Kidney (tissue), 13 donors: ENCODE measurements at regions not wholly inside any gene's neighbourhood (a gene's known extent, or its start where the extent isn't known, plus 50 kb on each side); places are given as distances from the start of the nearest gene placed in this dataset.

Source experiments
- DNase-seq, 5 donors: peaks; one replicate each; pipeline ENCODE4 v3.0.0-alpha.2; 2013 to 2020
- FAIRE-seq: peaks from 2 replicates; lab custom pipeline; 2012; peaks lifted over from hg19 to GRCh38; lab: Jason Lieb, UNC
- H3K27ac ChIP-seq, 2 donors: one replicate each; pipeline ENCODE4 v1.7.0; 2013; ENCODE audit warnings: low read depth in 2 of 2, low read length in 2 of 2, inconsistent platforms in 1 of 2
- H3K27me3 ChIP-seq: one replicate; pipeline ENCODE4 v1.7.1; 2013; ENCODE audit warnings: low read length, inconsistent platforms; ENCODE audit not compliant: control insufficient read depth, insufficient read depth
- H3K36me3 ChIP-seq, 3 donors: one replicate each; pipeline versions ENCODE4 v1.7.0 to v1.7.1; 2013; ENCODE audit warnings: low read length in 3 of 3, control low read depth in 1 of 3, inconsistent platforms in 1 of 3; ENCODE audit not compliant: insufficient read depth in 3 of 3, control insufficient read depth in 2 of 3
- H3K4me1 ChIP-seq, 3 donors: one replicate each; pipeline versions ENCODE4 v1.7.0 to v1.7.1; 2013; ENCODE audit warnings: low read length in 3 of 3, inconsistent platforms in 1 of 3, low read depth in 1 of 3; ENCODE audit not compliant: control insufficient read depth in 2 of 3, insufficient read depth in 2 of 3
- H3K4me3 ChIP-seq, 3 donors: one replicate each; pipeline versions ENCODE4 v1.7.0 to v1.8.1; 2013; ENCODE audit warnings: low read length in 3 of 3, control low read depth in 1 of 3, inconsistent platforms in 1 of 3
- H3K9ac ChIP-seq, 3 donors: one replicate each; pipeline versions ENCODE4 v1.7.0 to v1.7.1; 2013; ENCODE audit warnings: low read length in 3 of 3, control low read depth in 1 of 3, inconsistent platforms in 1 of 3
- H3K9me3 ChIP-seq, 3 donors: one replicate each; pipeline versions ENCODE4 v1.7.0 to v1.7.1; 2013; ENCODE audit warnings: low read length in 3 of 3, control low read depth in 1 of 3, inconsistent platforms in 1 of 3; ENCODE audit not compliant: control insufficient read depth in 2 of 3, insufficient read depth in 1 of 3
- CTCF ChIP-seq: IDR thresholded peaks from 3 replicates; pipeline ENCODE4 v1.5.1; 2012; ENCODE audit warnings: mild to moderate bottlenecking, moderate library complexity, borderline replicate concordance; ENCODE audit not compliant: insufficient read depth; ENCODE audit errors: extremely low read depth
- intact Hi-C: fragments of 100-400 bp; cut with DNase I; formaldehyde crosslinking; loops from one replicate; pipeline ENCODE4 v1.11.1; 2022
- donor health status: control.
- donor health status: control.
- donor health status: control.
- donor health status: control.
- donor health status: control.
- donor health status: DM: yes; HTN: yes; CAD: no.
- donor health status: Normal renal cell carcinoma (clear cell type).

- peak in 1 of 5 donors; percentile 5 for DNase-seq
- Histone ChIP-seq H3K36me3 (no peaks in the 10 kb centered on the region), H3K4me1 (peaks cover 0 to 3% (median 0%) of the 10 kb centered on the region in 3 donors), H3K27me3 (no peaks in the 10 kb centered on the region), H3K4me3 (no peak overlapping the region), H3K27ac (peak overlapping the region in 1 of 2 donors; percentile 28), H3K9ac (no peak overlapping the region), H3K9me3 (no peaks in the 10 kb centered on the region)
- TF ChIP-seq CTCF: no peak
- intact Hi-C loops: no loop called here
- FAIRE-seq: no peak
Measured at GRCh38 chr3:152556731-152557254, 278.1 kb upstream of the P2RY1 start.

GRCh38 chr3:152557302-152557999 is 277.5 kb upstream of the P2RY1 start:
- Histone ChIP-seq H3K4me1 (peaks cover 0 to 3% (median 0%) of the 10 kb centered on the region in 3 donors), H3K36me3 (no peaks in the 10 kb centered on the region), H3K9ac (no peak overlapping the region), H3K9me3 (no peaks in the 10 kb centered on the region), H3K27me3 (no peaks in the 10 kb centered on the region), H3K4me3 (no peak overlapping the region), H3K27ac (peak overlapping the region in 1 of 2 donors; percentile 5)
- FAIRE-seq: no peak
- TF ChIP-seq CTCF: no peak
- DNase-seq: no peak
- intact Hi-C loops: no loop called here

GRCh38 chr3:152558386-152558785 is 276.5 kb upstream of the P2RY1 start:
- Histone ChIP-seq H3K27ac (no peak overlapping the region), H3K9ac (no peak overlapping the region), H3K9me3 (no peaks in the 10 kb centered on the region), H3K4me3 (no peak overlapping the region), H3K36me3 (no peaks in the 10 kb centered on the region), H3K4me1 (peaks cover 0 to 3% (median 0%) of the 10 kb centered on the region in 3 donors), H3K27me3 (no peaks in the 10 kb centered on the region)
- no peak for TF ChIP-seq CTCF
- no peak for FAIRE-seq
- peak in 1 of 5 donors; percentile 4 for DNase-seq
- intact Hi-C loops: no loop called here
